Upper lobe of left lung (tissue), 4 donors: ENCODE measurements at regions not wholly inside any gene's neighbourhood (a gene's known extent, or its start where the extent isn't known, plus 50 kb on each side); places are given as distances from the start of the nearest gene placed in this dataset.

Experiments used
- CTCF ChIP-seq, 6 experiments: fragments of 450-650 bp in 4 of 6; fragments of 200-600 bp in 2 of 6; sonication (generic) in 2 of 6; IDR thresholded peaks; one replicate each; pipeline ENCODE4 v1.5.1; 2016 to 2019; ENCODE audit warnings: antibody characterized with exemption in 6 of 6
- EP300 ChIP-seq, 4 donors: sonication (generic); formaldehyde crosslinking; IDR thresholded peaks; one replicate each; pipeline ENCODE4 v1.5.1; 2017; ENCODE audit warnings: antibody characterized with exemption in 4 of 4, control low read depth in 2 of 4
- POLR2A ChIP-seq, 4 donors: fragments of 450-650 bp; IDR thresholded peaks; one replicate each; pipeline ENCODE4 v1.5.1; 2016 to 2017; ENCODE audit warnings: antibody characterized with exemption in 4 of 4, mild to moderate bottlenecking in 2 of 4
- POLR2AphosphoS5 ChIP-seq, 2 donors: sonication (generic); formaldehyde crosslinking; IDR thresholded peaks; one replicate each; pipeline ENCODE4 v1.5.1; 2017; ENCODE audit warnings: antibody characterized with exemption in 2 of 2

- TF ChIP-seq POLR2A (IDR thresholded peaks at IDR 0.05) (no peak), CTCF (IDR thresholded peaks at IDR 0.05) (no peak), EP300 (IDR thresholded peaks at IDR 0.05) (no peak), POLR2AphosphoS5 (IDR thresholded peaks at IDR 0.05) (no peak)
Observed at GRCh38 chr1:177561436-177561835, 390.7 kb downstream of the BRINP2 start.
